Esophagus muscularis mucosa (tissue), 4 donors: ENCODE measurements at regions not wholly inside any gene's neighbourhood (a gene's known extent, or its start where the extent isn't known, plus 50 kb on each side); places are given as distances from the start of the nearest gene placed in this dataset.

ENCODE experiments used
- EP300 ChIP-seq: sonication (generic); formaldehyde crosslinking; IDR thresholded peaks from one replicate; pipeline ENCODE4 v1.6.1; 2017; ENCODE audit warnings: antibody characterized with exemption
- POLR2A ChIP-seq: fragments of 450-650 bp; IDR thresholded peaks from one replicate; pipeline ENCODE4 v1.6.1; 2017; ENCODE audit warnings: antibody characterized with exemption, moderate library complexity, mild to moderate bottlenecking, low read depth
- POLR2AphosphoS5 ChIP-seq, 2 donors: sonication (generic); formaldehyde crosslinking; IDR thresholded peaks; one replicate each; pipeline ENCODE4 v1.6.1; 2017; ENCODE audit warnings: antibody characterized with exemption in 2 of 2
- TF ChIP-seq, protein P1 (sequence below), 3 experiments: fragments of 200-600 bp in 2 of 3; fragments of 450-650 bp in 1 of 3; sonication (generic) in 2 of 3; IDR thresholded peaks; one replicate each; pipeline ENCODE4 v1.5.1; 2017 to 2019; ENCODE audit warnings: antibody characterized with exemption in 3 of 3, mild to moderate bottlenecking in 2 of 3, moderate library complexity in 1 of 3

GRCh38 chr14:82342596-82342995 is 808.9 kb upstream of the SEL1L start:
- TF ChIP-seq, protein P1, sequence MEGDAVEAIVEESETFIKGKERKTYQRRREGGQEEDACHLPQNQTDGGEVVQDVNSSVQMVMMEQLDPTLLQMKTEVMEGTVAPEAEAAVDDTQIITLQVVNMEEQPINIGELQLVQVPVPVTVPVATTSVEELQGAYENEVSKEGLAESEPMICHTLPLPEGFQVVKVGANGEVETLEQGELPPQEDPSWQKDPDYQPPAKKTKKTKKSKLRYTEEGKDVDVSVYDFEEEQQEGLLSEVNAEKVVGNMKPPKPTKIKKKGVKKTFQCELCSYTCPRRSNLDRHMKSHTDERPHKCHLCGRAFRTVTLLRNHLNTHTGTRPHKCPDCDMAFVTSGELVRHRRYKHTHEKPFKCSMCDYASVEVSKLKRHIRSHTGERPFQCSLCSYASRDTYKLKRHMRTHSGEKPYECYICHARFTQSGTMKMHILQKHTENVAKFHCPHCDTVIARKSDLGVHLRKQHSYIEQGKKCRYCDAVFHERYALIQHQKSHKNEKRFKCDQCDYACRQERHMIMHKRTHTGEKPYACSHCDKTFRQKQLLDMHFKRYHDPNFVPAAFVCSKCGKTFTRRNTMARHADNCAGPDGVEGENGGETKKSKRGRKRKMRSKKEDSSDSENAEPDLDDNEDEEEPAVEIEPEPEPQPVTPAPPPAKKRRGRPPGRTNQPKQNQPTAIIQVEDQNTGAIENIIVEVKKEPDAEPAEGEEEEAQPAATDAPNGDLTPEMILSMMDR (IDR thresholded peaks at IDR 0.05) = no peak
- TF ChIP-seq POLR2AphosphoS5 (IDR thresholded peaks at IDR 0.05) (no peak), POLR2A (no peak), EP300 (no peak)
